ENCODE measurements at regions not wholly inside any gene's neighbourhood (a gene's known extent, or its start where the extent isn't known, plus 50 kb on each side); places are given as distances from the start of the nearest gene placed in this dataset.

- no peaks in the 10 kb centered on the region for H3K27me3 Mint-ChIP-seq (ENCODE audit: unreplicated experiment)
Observed at GRCh38 chr1:164498792-164499191, 60.2 kb upstream of the PBX1 start.

DNA sequence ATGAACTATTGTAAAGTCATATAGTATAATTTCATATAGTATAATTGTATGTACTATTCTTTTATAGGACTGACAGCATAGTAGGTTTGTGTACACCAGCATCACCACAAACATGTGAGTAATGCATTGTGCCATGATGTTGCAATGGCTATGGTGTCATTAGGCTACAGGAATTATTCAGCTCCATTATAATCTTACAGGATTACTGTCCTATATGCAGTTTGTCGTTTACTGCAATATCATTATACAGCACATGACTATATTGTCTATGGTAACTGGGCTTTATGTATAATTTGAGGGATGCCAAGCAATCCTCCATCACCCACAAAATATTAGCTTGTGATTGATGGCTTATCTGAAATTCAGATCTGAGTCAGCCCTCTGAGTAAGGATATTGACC lies 54.2 kb upstream of the PBX1 start:
- no peaks in the 10 kb centered on the region for H3K36me3 Mint-ChIP-seq (ENCODE audit: unreplicated experiment)
- no peak overlapping the region for H3K27ac Mint-ChIP-seq (ENCODE audit: unreplicated experiment)
- DNase-seq (ENCODE audit: extremely low spot score, unreplicated experiment), result no peak
- H3K27me3 Mint-ChIP-seq (ENCODE audit: unreplicated experiment), result peaks cover 4% of the 10 kb centered on the region
- peaks cover 14% of the 10 kb centered on the region for H3K9me3 Mint-ChIP-seq (ENCODE audit: unreplicated experiment)
- no peak for TF ChIP-seq CTCF (IDR thresholded peaks at IDR 0.05)
- H3K4me1 Mint-ChIP-seq (ENCODE audit: unreplicated experiment), result no peaks in the 10 kb centered on the region
- no peak overlapping the region for H3K4me3 Mint-ChIP-seq (ENCODE audit: unreplicated experiment)

More at GRCh38 chr1:164498792-164499191, 60.2 kb upstream of the PBX1 start:
- Mint-ChIP-seq H3K9me3 (ENCODE audit: unreplicated experiment) (peaks cover 14% of the 10 kb centered on the region), H3K4me1 (ENCODE audit: unreplicated experiment) (no peaks in the 10 kb centered on the region), H3K4me3 (ENCODE audit: unreplicated experiment) (no peak overlapping the region), H3K27ac (ENCODE audit: unreplicated experiment) (no peak overlapping the region), H3K36me3 (ENCODE audit: unreplicated experiment) (no peaks in the 10 kb centered on the region)
- no peak for TF ChIP-seq CTCF (IDR thresholded peaks at IDR 0.05)
- DNase-seq (ENCODE audit: extremely low spot score, unreplicated experiment), result no peak
